ENCODE measurements at regions not wholly inside any gene's neighbourhood (a gene's known extent, or its start where the extent isn't known, plus 50 kb on each side); places are given as distances from the start of the nearest gene placed in this dataset.

- no peak overlapping the region for H3K4me3 ChIP-seq (ENCODE audit: low read depth, low read length)
These were observed 209.6 kb upstream of the DTNBP1 start for GRCh38 chr6:15872241-15873103.

GRCh38 chr6:15871276-15871675 lies 208.4 kb upstream of the DTNBP1 start:
- H3K4me3 ChIP-seq (ENCODE audit: low read depth, low read length), result no peak overlapping the region
- no peak for TF ChIP-seq CTCF (IDR thresholded peaks at IDR 0.05; ENCODE audit: control insufficient read depth, extremely low read depth, insufficient read depth)
- no peak for DNase-seq (ENCODE audit: low read depth)

More at GRCh38 chr6:15872241-15873103, 209.6 kb upstream of the DTNBP1 start:
- TF ChIP-seq CTCF (IDR thresholded peaks at IDR 0.05; ENCODE audit: control insufficient read depth, extremely low read depth, insufficient read depth), result no peak
- no peak for DNase-seq (ENCODE audit: low read depth)

- no peak for TF ChIP-seq CTCF (IDR thresholded peaks at IDR 0.05; ENCODE audit: control insufficient read depth, extremely low read depth, insufficient read depth)
- no peak overlapping the region for H3K4me3 ChIP-seq (ENCODE audit: low read depth, low read length)
- DNase-seq (ENCODE audit: low read depth), result no peak
These were observed 207.7 kb upstream of the DTNBP1 start for GRCh38 chr6:15870333-15871043.

GRCh38 chr6:15864708-15865062 lies 201.9 kb upstream of the DTNBP1 start:
- no peak overlapping the region for H3K4me3 ChIP-seq (ENCODE audit: low read depth, low read length)
- no peak for TF ChIP-seq CTCF (IDR thresholded peaks at IDR 0.05; ENCODE audit: control insufficient read depth, extremely low read depth, insufficient read depth)
- DNase-seq (ENCODE audit: low read depth), result no peak

- no peak overlapping the region for H3K4me3 ChIP-seq (ENCODE audit: low read depth, low read length)
- TF ChIP-seq CTCF (IDR thresholded peaks at IDR 0.05; ENCODE audit: control insufficient read depth, extremely low read depth, insufficient read depth), result no peak
- no peak for DNase-seq (ENCODE audit: low read depth)
These were observed 201.3 kb upstream of the DTNBP1 start for GRCh38 chr6:15864038-15864707.

- TF ChIP-seq CTCF (IDR thresholded peaks at IDR 0.05; ENCODE audit: control insufficient read depth, extremely low read depth, insufficient read depth), result no peak
- H3K4me3 ChIP-seq (ENCODE audit: low read depth, low read length), result no peak overlapping the region
- DNase-seq (ENCODE audit: low read depth), result no peak
These were observed 200.0 kb upstream of the DTNBP1 start for GRCh38 chr6:15862810-15863209.

All from LNCaP clone FGC (cell line).